Ovary (tissue), 3 donors: ENCODE measurements at regions not wholly inside any gene's neighbourhood (a gene's known extent, or its start where the extent isn't known, plus 50 kb on each side); places are given as distances from the start of the nearest gene placed in this dataset.

Source experiments
- EP300 ChIP-seq: sonication (generic); formaldehyde crosslinking; IDR thresholded peaks from one replicate; pipeline ENCODE4 v1.6.1; 2017; ENCODE audit warnings: antibody characterized with exemption
- POLR2A ChIP-seq: fragments of 450-650 bp; IDR thresholded peaks from one replicate; pipeline ENCODE4 v1.6.1; 2017; ENCODE audit warnings: antibody characterized with exemption, mild to moderate bottlenecking, moderate library complexity
- TF ChIP-seq, protein P1 (sequence below), 3 donors: fragments of 450-650 bp in 2 of 3; fragments of 200-600 bp in 1 of 3; IDR thresholded peaks; one replicate each; pipeline versions ENCODE4 v1.5.1 to v1.8.0; 2016 to 2022; ENCODE audit warnings: antibody characterized with exemption in 3 of 3, mild to moderate bottlenecking in 1 of 3
- donor health status: DM: no; HTN: no; CAD: no.

DNA sequence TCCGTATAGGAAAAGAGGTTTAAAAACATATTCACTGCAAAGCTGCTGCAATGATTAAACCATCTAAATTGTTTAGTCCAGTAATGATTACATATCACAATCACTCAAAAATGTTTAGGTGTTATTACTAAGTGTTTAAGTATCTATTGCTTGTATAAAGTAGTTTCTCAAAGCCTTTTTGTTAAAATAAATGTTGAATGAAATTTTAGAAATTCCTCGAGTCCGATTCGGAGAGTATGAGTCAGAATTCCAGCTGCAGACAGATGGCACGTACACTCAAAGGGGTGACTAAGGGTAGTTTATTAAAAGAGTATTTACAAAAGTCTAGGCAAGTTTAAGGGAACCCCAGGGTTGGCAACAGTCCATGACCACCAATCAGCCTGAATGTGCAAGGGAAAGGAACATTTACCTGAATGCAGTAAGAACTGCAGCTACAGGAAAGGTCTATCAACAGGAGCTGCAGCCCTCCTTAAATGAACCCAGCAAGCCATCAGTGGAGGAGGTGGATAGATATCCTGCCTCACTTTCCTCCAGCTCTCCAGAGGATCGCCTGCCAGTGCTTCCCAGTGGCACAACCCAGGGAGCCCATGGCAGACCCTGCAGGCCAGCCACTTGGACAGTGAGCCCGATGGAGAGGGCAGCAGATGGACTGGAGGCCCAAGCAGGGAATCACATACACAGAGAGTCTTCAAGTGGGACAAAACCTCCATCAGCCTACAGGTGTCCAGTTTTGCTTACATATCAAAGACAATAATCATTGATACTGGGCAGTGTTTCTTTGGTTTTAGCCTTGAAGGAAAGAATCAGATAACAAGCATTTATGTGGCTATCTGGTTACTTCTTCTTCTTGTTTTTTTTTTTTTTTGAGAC, 92.1 kb upstream of the SLC44A3 start:
- TF ChIP-seq, protein P1, sequence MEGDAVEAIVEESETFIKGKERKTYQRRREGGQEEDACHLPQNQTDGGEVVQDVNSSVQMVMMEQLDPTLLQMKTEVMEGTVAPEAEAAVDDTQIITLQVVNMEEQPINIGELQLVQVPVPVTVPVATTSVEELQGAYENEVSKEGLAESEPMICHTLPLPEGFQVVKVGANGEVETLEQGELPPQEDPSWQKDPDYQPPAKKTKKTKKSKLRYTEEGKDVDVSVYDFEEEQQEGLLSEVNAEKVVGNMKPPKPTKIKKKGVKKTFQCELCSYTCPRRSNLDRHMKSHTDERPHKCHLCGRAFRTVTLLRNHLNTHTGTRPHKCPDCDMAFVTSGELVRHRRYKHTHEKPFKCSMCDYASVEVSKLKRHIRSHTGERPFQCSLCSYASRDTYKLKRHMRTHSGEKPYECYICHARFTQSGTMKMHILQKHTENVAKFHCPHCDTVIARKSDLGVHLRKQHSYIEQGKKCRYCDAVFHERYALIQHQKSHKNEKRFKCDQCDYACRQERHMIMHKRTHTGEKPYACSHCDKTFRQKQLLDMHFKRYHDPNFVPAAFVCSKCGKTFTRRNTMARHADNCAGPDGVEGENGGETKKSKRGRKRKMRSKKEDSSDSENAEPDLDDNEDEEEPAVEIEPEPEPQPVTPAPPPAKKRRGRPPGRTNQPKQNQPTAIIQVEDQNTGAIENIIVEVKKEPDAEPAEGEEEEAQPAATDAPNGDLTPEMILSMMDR (IDR thresholded peaks at IDR 0.05) = no peak
- TF ChIP-seq POLR2A (no peak), EP300 (no peak)
